Lower leg skin (tissue), 4 donors: ENCODE measurements at regions not wholly inside any gene's neighbourhood (a gene's known extent, or its start where the extent isn't known, plus 50 kb on each side); places are given as distances from the start of the nearest gene placed in this dataset.
A peak's percentile ranks its signal among the peaks of the same experiment; 100 is the strongest.

Experiments
- DNase-seq, 2 donors: peaks; one replicate each; pipeline ENCODE4 v3.0.0-alpha.2; 2019; ENCODE audit warnings: low spot score in 2 of 2
- H3K4me3 ChIP-seq: fragments of 200-600 bp; sonication (generic); 2 replicates; pipeline ENCODE4 v1.5.1; 2017; ENCODE audit warnings: mild to moderate bottlenecking, low read depth; ENCODE audit not compliant: poor library complexity, severe bottlenecking
- CTCF ChIP-seq, 3 donors: fragments of 450-650 bp; IDR thresholded peaks; one replicate each; pipeline ENCODE4 v1.5.1; 2016; ENCODE audit warnings: antibody characterized with exemption in 3 of 3, mild to moderate bottlenecking in 3 of 3, moderate library complexity in 2 of 3
- POLR2A ChIP-seq, 2 donors: fragments of 450-650 bp; IDR thresholded peaks; one replicate each; pipeline ENCODE4 v1.6.1; 2016 to 2017; ENCODE audit warnings: antibody characterized with exemption in 2 of 2, mild to moderate bottlenecking in 1 of 2, moderate library complexity in 1 of 2
- WGBS, 2 donors: methylation state at CpG; one replicate each; pipeline ENCODE4 v1.1.5; 2018; 5-methylcytosine and 5-hydroxymethylcytosine counted together
- intact Hi-C: fragments of 100-400 bp; cut with DNase I; formaldehyde crosslinking; loops from one replicate; pipeline ENCODE4 v1.15.0; 2023; ENCODE audit warnings: low total_unique reads

GRCh38 chr13:33764716-33765115 lies 53.2 kb upstream of the RFC3 start:
- DNase-seq, result peak in 1 of 2 donors; percentile 22
- intact Hi-C loops, result no loop called here
- WGBS, 2 donors, result 50 to 60% methylated on average over 3 of the region's 3 CpGs
- H3K4me3 ChIP-seq, result no peak overlapping the region
- no peak for TF ChIP-seq CTCF (IDR thresholded peaks at IDR 0.05)
- no peak for TF ChIP-seq POLR2A (IDR thresholded peaks at IDR 0.05)

- no peak for DNase-seq
- intact Hi-C loops, result no loop called here
- no peak overlapping the region for H3K4me3 ChIP-seq
- 93 to 94% methylated on average over 5 of the region's 5 CpGs for WGBS, 2 donors
- TF ChIP-seq CTCF (IDR thresholded peaks at IDR 0.05) (no peak), POLR2A (IDR thresholded peaks at IDR 0.05) (no peak)
These were observed 51.4 kb upstream of the RFC3 start for GRCh38 chr13:33766329-33767123.

GRCh38 chr13:33767140-33767539 lies 50.8 kb upstream of the RFC3 start:
- intact Hi-C loops, result no loop called here
- 95 to 97% methylated on average over 2 of the region's 2 CpGs for WGBS, 2 donors
- no peak overlapping the region for H3K4me3 ChIP-seq
- no peak for DNase-seq
- TF ChIP-seq CTCF (IDR thresholded peaks at IDR 0.05), result no peak
- TF ChIP-seq POLR2A (IDR thresholded peaks at IDR 0.05), result no peak
